RWPE1 (cell line): ENCODE measurements at regions not wholly inside any gene's neighbourhood (a gene's known extent, or its start where the extent isn't known, plus 50 kb on each side); places are given as distances from the start of the nearest gene placed in this dataset.

Experiments used
- CTCF ChIA-PET: fragments of 350-600 bp; sonication (Branson Sonifier 250); formaldehyde crosslinking; extraction: SDS; loops from one replicate; lab custom pipeline; 2021; lab: Yijun Ruan, JAX
- POLR2A ChIA-PET: fragments of 400-600 bp; formaldehyde crosslinking; extraction: SDS; loops from one replicate; lab custom pipeline; 2020; ENCODE audit warnings: antibody characterized with exemption; ENCODE audit not compliant: low non-redundant PET; lab: Yijun Ruan, JAX
- DNase-seq: peaks from one replicate; pipeline ENCODE4 v3.0.0; 2012; ENCODE audit warnings: low spot score
- H3K27ac ChIP-seq: fragments of 450-650 bp; 2 replicates; pipeline ENCODE4 v1.5.1; 2017
- TF ChIP-seq, protein P1 (sequence below): fragments of 450-650 bp; conservative IDR thresholded peaks from 2 replicates; pipeline ENCODE4 v1.5.1; 2017; ENCODE audit warnings: low read depth, mild to moderate bottlenecking

DNA sequence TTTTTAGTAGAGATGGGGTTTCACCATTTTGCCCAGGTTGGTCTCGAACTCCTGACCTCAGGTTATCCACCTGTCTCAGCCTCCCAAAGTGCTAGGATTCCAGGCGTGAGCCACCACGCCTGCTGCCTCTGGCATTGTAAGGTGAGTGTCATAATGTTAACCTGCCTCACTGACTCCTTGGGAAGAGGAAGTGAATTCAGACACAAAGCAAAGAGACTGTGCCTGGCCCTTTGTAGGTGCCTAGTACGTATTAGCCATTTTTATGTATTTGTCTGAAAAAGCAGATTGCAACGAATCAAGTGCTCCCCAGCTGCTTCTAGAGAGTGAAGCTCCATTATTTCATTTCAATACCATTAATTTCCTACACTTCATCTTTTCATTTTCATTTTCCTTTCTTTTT is 260.5 kb downstream of the SAMD5 start:
- ChIA-PET CTCF (interaction anchor here (0.6 kb wide), 1 partner anchor 946 kb away, joined by 3 read pairs; no protein-coding TSS in a partner anchor), POLR2A (no interaction called here)
- TF ChIP-seq, protein P1, sequence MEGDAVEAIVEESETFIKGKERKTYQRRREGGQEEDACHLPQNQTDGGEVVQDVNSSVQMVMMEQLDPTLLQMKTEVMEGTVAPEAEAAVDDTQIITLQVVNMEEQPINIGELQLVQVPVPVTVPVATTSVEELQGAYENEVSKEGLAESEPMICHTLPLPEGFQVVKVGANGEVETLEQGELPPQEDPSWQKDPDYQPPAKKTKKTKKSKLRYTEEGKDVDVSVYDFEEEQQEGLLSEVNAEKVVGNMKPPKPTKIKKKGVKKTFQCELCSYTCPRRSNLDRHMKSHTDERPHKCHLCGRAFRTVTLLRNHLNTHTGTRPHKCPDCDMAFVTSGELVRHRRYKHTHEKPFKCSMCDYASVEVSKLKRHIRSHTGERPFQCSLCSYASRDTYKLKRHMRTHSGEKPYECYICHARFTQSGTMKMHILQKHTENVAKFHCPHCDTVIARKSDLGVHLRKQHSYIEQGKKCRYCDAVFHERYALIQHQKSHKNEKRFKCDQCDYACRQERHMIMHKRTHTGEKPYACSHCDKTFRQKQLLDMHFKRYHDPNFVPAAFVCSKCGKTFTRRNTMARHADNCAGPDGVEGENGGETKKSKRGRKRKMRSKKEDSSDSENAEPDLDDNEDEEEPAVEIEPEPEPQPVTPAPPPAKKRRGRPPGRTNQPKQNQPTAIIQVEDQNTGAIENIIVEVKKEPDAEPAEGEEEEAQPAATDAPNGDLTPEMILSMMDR, result no peak
- no peak overlapping the region for H3K27ac ChIP-seq
- no peak for DNase-seq

DNA sequence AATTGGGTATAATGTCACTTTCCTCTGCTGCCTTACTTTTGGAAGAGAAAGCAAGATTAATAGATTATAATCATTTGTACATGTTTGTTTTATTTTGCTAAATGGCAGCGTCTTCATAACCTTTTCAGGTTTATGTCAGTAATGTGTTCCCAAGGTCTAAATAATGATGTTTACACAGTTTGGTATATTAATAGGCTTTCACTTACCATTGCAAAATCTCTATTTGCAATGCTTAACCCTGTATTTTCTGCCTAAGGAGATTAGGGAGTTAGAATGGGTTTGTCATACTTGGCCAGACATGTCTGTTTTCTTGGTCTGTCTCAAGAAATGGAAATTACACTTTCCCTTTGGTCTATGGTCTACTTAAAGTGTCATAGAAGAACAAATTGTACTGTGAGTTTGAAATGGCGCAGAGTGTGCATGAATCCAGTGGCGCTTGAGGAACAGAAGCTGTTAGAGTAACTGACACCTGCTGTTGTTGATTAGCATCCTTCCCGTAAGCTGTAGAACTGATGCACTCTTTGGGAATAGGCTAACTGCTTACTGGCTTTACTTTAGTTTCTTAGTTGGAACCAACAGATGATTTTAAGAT is 261.1 kb downstream of the SAMD5 start:
- H3K27ac ChIP-seq, result no peak overlapping the region
- ChIA-PET POLR2A (no interaction called here), CTCF (no interaction called here)
- no peak for DNase-seq
- TF ChIP-seq, protein P1, result no peak

DNA sequence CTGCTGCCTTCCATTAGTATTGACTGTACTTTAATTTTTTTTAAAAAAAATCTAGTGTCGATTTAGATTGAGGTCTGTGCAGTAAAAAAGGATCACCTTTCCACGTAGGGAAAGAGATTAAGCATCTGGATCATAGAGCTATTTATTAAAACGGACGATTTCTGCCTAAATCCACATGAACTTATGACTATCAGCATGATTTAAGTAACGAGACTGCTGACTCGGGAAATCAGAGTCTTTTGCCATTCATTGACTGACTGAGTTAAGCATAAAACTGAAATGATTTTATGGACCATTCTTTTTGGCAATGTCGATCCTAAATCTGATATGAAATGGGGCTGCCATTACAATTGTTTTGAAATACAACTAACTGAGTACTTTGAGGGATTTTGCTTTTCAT is 261.7 kb downstream of the SAMD5 start:
- TF ChIP-seq, protein P1, result no peak
- ChIA-PET POLR2A (no interaction called here), CTCF (no interaction called here)
- no peak for DNase-seq
- no peak overlapping the region for H3K27ac ChIP-seq

DNA sequence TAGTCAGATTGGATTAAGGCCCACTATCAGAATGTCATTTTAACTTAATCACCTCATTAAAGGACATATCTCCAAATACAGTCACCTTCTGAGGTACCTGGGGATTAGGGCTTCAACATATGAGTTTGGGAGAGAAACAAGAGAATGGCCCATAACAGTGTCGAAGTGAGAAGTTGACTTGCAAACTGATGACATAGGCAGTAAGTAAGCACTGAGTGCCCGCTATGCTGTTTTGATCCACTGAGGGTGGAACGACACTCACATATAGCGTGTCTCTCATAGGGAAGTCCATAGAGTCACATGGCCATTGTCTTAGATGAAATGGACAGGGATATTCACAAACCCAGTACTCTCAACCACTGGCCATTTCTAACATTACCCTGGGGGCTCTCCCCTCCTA is 264.2 kb downstream of the SAMD5 start:
- ChIA-PET CTCF (no interaction called here), POLR2A (no interaction called here)
- TF ChIP-seq, protein P1, result no peak
- no peak for DNase-seq
- no peak overlapping the region for H3K27ac ChIP-seq

DNA sequence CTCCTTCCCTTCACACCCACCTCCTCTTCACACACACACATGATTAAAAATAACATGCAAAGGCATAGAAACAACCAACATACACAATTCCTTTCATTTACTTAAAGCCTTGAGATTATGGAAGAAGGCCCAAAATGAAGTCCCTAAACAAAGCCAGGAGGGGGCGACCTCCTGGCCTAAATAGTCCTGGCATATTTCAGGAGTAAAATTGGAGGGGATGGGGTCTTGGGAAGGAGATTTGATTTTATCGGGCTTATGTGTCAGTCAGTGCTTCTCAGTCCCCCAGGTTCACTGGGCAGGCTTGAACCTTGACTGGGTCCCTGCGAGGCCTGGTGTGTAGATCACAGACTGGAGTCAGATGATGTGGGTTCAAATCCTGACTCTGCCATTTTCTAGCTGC is 266.4 kb downstream of the SAMD5 start:
- no peak for DNase-seq
- CTCF ChIA-PET, result no interaction called here
- TF ChIP-seq, protein P1, result no peak
- POLR2A ChIA-PET, result no interaction called here
- no peak overlapping the region for H3K27ac ChIP-seq

DNA sequence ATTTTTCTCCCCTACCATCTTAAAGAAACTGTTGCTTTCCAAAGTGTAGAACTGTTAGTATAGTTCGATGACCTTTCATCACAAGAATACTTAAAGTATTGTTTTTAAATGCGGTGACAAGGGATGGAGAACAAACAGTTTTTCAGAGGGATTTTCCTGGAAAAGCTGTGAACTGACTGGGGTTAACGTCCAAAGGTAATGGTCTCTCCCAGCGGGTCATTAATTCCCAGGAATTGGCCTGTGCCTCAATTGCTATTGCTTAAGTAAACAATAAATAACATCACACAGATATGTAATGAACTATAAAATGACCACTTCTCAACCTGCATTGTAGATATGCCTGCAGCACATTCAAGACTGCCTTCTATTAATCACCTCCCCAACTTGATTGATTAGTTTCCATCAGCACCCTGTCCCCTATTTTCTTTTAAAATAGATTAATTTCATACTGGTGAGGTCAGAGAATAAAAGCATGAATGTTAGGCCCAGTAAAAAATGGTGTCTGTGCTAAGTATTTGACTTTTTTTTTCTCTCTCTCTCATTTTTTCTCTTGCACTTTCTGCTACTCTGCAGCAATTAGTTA is 268.2 kb downstream of the SAMD5 start:
- no peak overlapping the region for H3K27ac ChIP-seq
- CTCF ChIA-PET, result no interaction called here
- TF ChIP-seq, protein P1, result no peak
- POLR2A ChIA-PET, result no interaction called here
- DNase-seq, result no peak
